PC-3 (cell line): ENCODE measurements at regions not wholly inside any gene's neighbourhood (a gene's known extent, or its start where the extent isn't known, plus 50 kb on each side); places are given as distances from the start of the nearest gene placed in this dataset.

ENCODE experiments used
- ATAC-seq: fragments of 200-7000 bp; cut with Tn5 transposase; 2 replicates; pipeline ENCODE4 v1.9.1; 2020; ENCODE audit warnings: mild to moderate bottlenecking, moderate library complexity
- BruUV-seq: library from RNA; stranded (reverse); fragments of 400-500 nt; replicated peaks from 2 replicates; lab custom pipeline; 2021; lab: Mats Ljungman, UMichigan
- CTCF ChIA-PET: fragments of 300-600 bp; sonication (Branson Sonifier 250); formaldehyde crosslinking; loops from one replicate; lab custom pipeline; 2022; ENCODE audit warnings: antibody characterized with exemption; lab: Charles Lee
- POLR2A ChIA-PET: fragments of 300-600 bp; sonication (Branson Sonifier 250); formaldehyde crosslinking; loops from one replicate; lab custom pipeline; 2022; ENCODE audit warnings: antibody characterized with exemption; ENCODE audit not compliant: unreplicated experiment; lab: Charles Lee
- DNase-seq: peaks from one replicate; pipeline ENCODE4 v3.0.0-alpha.2; 2015
- H2AFZ ChIP-seq: fragments of 300-600 bp; sonication (generic); 2 replicates; pipeline ENCODE4 v1.6.0; 2016; ENCODE audit warnings: antibody characterized with exemption, low read length
- H3F3A ChIP-seq: fragments of 300-600 bp; sonication (generic); one replicate; pipeline ENCODE4 v1.6.0; 2017; ENCODE audit warnings: antibody characterized with exemption, low read length, control low read depth, mild to moderate bottlenecking; ENCODE audit not compliant: unreplicated experiment
- H3K27ac ChIP-seq: fragments of 300-600 bp; sonication (generic); 2 replicates; pipeline ENCODE4 v1.5.1; 2016; ENCODE audit warnings: mild to moderate bottlenecking, low read length
- H3K27me3 ChIP-seq: fragments of 300-600 bp; sonication (generic); 2 replicates; pipeline ENCODE4 v1.6.1; 2016; ENCODE audit warnings: low read length, mixed read lengths
- H3K36me3 ChIP-seq: fragments of 300-600 bp; sonication (generic); 2 replicates; pipeline ENCODE4 v1.6.1; 2016; ENCODE audit warnings: low read depth, mixed run types, low read length, mixed read lengths
- H3K4me1 ChIP-seq: fragments of 300-600 bp; sonication (generic); 2 replicates; pipeline ENCODE4 v1.5.1; 2016; ENCODE audit warnings: low read length; ENCODE audit not compliant: insufficient read depth
- H3K4me2 ChIP-seq: fragments of 300-600 bp; sonication (generic); 2 replicates; pipeline ENCODE4 v1.6.0; 2016; ENCODE audit warnings: low read length
- H3K4me3 ChIP-seq: fragments of 300-600 bp; sonication (generic); 2 replicates; pipeline ENCODE4 v1.5.1; 2016; ENCODE audit warnings: mild to moderate bottlenecking, low read length, mixed read lengths
- H3K79me2 ChIP-seq: fragments of 300-600 bp; sonication (generic); 2 replicates; pipeline ENCODE4 v1.6.1; 2017; ENCODE audit warnings: low read length, mixed read lengths
- H3K9ac ChIP-seq: fragments of 300-600 bp; sonication (generic); 2 replicates; pipeline ENCODE4 v1.6.0; 2016; ENCODE audit warnings: mild to moderate bottlenecking, low read length
- H3K9me2 ChIP-seq: fragments of 300-600 bp; sonication (generic); replicated peaks from 2 replicates; pipeline ENCODE4 v1.6.1; 2016; ENCODE audit warnings: mixed run types, low read length, mixed read lengths
- H3K9me3 ChIP-seq: fragments of 300-600 bp; sonication (generic); 2 replicates; pipeline ENCODE4 v1.6.1; 2016; ENCODE audit warnings: low read length, mixed read lengths
- H4K20me1 ChIP-seq: fragments of 300-600 bp; sonication (generic); 2 replicates; pipeline ENCODE4 v1.6.1; 2016; ENCODE audit warnings: low read length, mixed read lengths
- CTCF ChIP-seq: fragments of 300-600 bp; sonication (generic); conservative IDR thresholded peaks from 2 replicates; pipeline ENCODE4 v1.5.1; 2017; ENCODE audit warnings: antibody characterized with exemption, low read depth, mild to moderate bottlenecking, low read length
- EZH2 ChIP-seq: fragments of 300-600 bp; sonication (generic); IDR thresholded peaks from one replicate; pipeline ENCODE4 v1.6.1; 2017; ENCODE audit warnings: antibody characterized with exemption, mild to moderate bottlenecking, low read length; ENCODE audit not compliant: unreplicated experiment
- EZH2phosphoT487 ChIP-seq: fragments of 300-600 bp; sonication (generic); IDR thresholded peaks from 2 replicates; pipeline ENCODE4 v1.6.1; 2018; ENCODE audit warnings: mild to moderate bottlenecking, antibody characterized with exemption, low read length, borderline replicate concordance
- intact Hi-C: fragments of 100-400 bp; cut with micrococcal nuclease; formaldehyde crosslinking; loops from 2 replicates; pipeline ENCODE4 v1.9.0; 2023

- Histone ChIP-seq H3K27me3 (no peaks in the 10 kb centered on the region), H2AFZ (no peak overlapping the region), H3K4me3 (no peak overlapping the region), H3K9me2 (no peaks in the 10 kb centered on the region), H4K20me1 (no peaks in the 10 kb centered on the region), H3K36me3 (no peaks in the 10 kb centered on the region), H3K79me2 (no peaks in the 10 kb centered on the region), H3F3A (no peaks in the 10 kb centered on the region), H3K9me3 (no peaks in the 10 kb centered on the region), H3K4me2 (no peak overlapping the region), H3K9ac (no peak overlapping the region), H3K27ac (no peak overlapping the region), H3K4me1 (no peaks in the 10 kb centered on the region)
- ChIA-PET POLR2A (no interaction called here), CTCF (interaction anchor here (0.6 kb wide), 1 partner anchor 1334 kb away, joined by 3 read pairs; no protein-coding TSS in a partner anchor)
- ATAC-seq (no peak), DNase-seq (no peak)
- BruUV-seq, result no TSS peak
- intact Hi-C loops, result no loop called here
- TF ChIP-seq EZH2phosphoT487 (no peak), EZH2 (no peak), CTCF (no peak)
Observed at GRCh38 chr1:193457676-193458075, 271.3 kb upstream of the B3GALT2 start.

GRCh38 chr1:193456811-193457280 lies 270.4 kb upstream of the B3GALT2 start:
- DNase-seq (no peak), ATAC-seq (no peak)
- POLR2A ChIA-PET, result no interaction called here
- H2AFZ ChIP-seq, result no peak overlapping the region
- no peaks in the 10 kb centered on the region for H3K27me3 ChIP-seq
- H3K9ac ChIP-seq, result no peak overlapping the region
- H3K4me1 ChIP-seq, result no peaks in the 10 kb centered on the region
- no peak overlapping the region for H3K4me3 ChIP-seq
- TF ChIP-seq EZH2, result no peak
- no peak for TF ChIP-seq EZH2phosphoT487
- TF ChIP-seq CTCF, result no peak
- no peaks in the 10 kb centered on the region for H3K36me3 ChIP-seq
- H3K79me2 ChIP-seq, result no peaks in the 10 kb centered on the region
- no peak overlapping the region for H3K27ac ChIP-seq
- intact Hi-C loops, result no loop called here
- no TSS peak for BruUV-seq
- no peak overlapping the region for H3K4me2 ChIP-seq
- CTCF ChIA-PET, result no interaction called here
- no peaks in the 10 kb centered on the region for H3F3A ChIP-seq
- H4K20me1 ChIP-seq, result no peaks in the 10 kb centered on the region
- H3K9me2 ChIP-seq, result no peaks in the 10 kb centered on the region
- H3K9me3 ChIP-seq, result no peaks in the 10 kb centered on the region

GRCh38 chr1:193451606-193452005 lies 265.2 kb upstream of the B3GALT2 start:
- H3K4me1 ChIP-seq, result no peaks in the 10 kb centered on the region
- H3K27me3 ChIP-seq, result no peaks in the 10 kb centered on the region
- no peak overlapping the region for H3K27ac ChIP-seq
- no peaks in the 10 kb centered on the region for H4K20me1 ChIP-seq
- H3K4me3 ChIP-seq, result no peak overlapping the region
- intact Hi-C loops, result no loop called here
- TF ChIP-seq EZH2phosphoT487, result no peak
- TF ChIP-seq EZH2, result no peak
- no peak for TF ChIP-seq CTCF
- H3K79me2 ChIP-seq, result no peaks in the 10 kb centered on the region
- no peaks in the 10 kb centered on the region for H3K36me3 ChIP-seq
- ChIA-PET POLR2A (no interaction called here), CTCF (no interaction called here)
- H3K9ac ChIP-seq, result no peak overlapping the region
- DNase-seq (no peak), ATAC-seq (no peak)
- H3K9me3 ChIP-seq, result no peaks in the 10 kb centered on the region
- no peak overlapping the region for H2AFZ ChIP-seq
- no peak overlapping the region for H3K4me2 ChIP-seq
- no peaks in the 10 kb centered on the region for H3K9me2 ChIP-seq
- BruUV-seq, result no TSS peak
- no peaks in the 10 kb centered on the region for H3F3A ChIP-seq
